CD14-positive monocyte (primary cell): ENCODE measurements at regions not wholly inside any gene's neighbourhood (a gene's known extent, or its start where the extent isn't known, plus 50 kb on each side); places are given as distances from the start of the nearest gene placed in this dataset.

ENCODE experiments used
- DNase-seq, 3 donors: peaks; one replicate each; pipeline ENCODE4 v3.0.0-alpha.2; 2011 to 2022
- H2AFZ ChIP-seq: 2 replicates; pipeline ENCODE4 v1.6.0; 2012; ENCODE audit warnings: mild to moderate bottlenecking, low read depth, low read length, inconsistent platforms; ENCODE audit not compliant: insufficient read depth, poor library complexity, severe bottlenecking
- H3K27ac ChIP-seq, 2 donors: 1 replicate in 1 of 2; 2 replicates in 1 of 2; pipeline ENCODE4 v1.5.1; 2012 to 2013; ENCODE audit warnings: low read length in 2 of 2, control low read depth in 1 of 2, inconsistent platforms in 1 of 2, low read depth in 1 of 2, mild to moderate bottlenecking in 1 of 2
- H3K27me3 ChIP-seq, 2 donors: one replicate each; pipeline versions ENCODE4 v1.6.0 to v1.6.1; 2011 to 2013; ENCODE audit warnings: low read length in 2 of 2; ENCODE audit not compliant: control insufficient read depth in 2 of 2, insufficient read depth in 2 of 2
- H3K36me3 ChIP-seq, 2 donors: replicated peaks in 1 of 2; 1 replicate in 1 of 2; 2 replicates in 1 of 2; pipeline versions ENCODE4 v1.5.1 to v1.6.1; 2012 to 2013; ENCODE audit warnings: low read length in 2 of 2, control low read depth in 1 of 2, inconsistent platforms in 1 of 2, mild to moderate bottlenecking in 1 of 2; ENCODE audit not compliant: insufficient read depth in 2 of 2, control insufficient read depth in 1 of 2
- H3K4me1 ChIP-seq, 2 donors: 1 replicate in 1 of 2; 2 replicates in 1 of 2; pipeline versions ENCODE4 v1.5.1 to v1.6.1; 2012 to 2013; ENCODE audit warnings: low read length in 2 of 2, control low read depth in 1 of 2, inconsistent platforms in 1 of 2, mild to moderate bottlenecking in 1 of 2, moderate library complexity in 1 of 2; ENCODE audit not compliant: insufficient read depth in 2 of 2, control insufficient read depth in 1 of 2
- H3K4me2 ChIP-seq: replicated peaks from 2 replicates; pipeline ENCODE3; 2012; ENCODE audit warnings: low read length, moderate library complexity, mild to moderate bottlenecking; ENCODE audit not compliant: poor library complexity, severe bottlenecking; ENCODE audit errors: extremely low read depth
- H3K4me3 ChIP-seq, 3 experiments: fragments of 200-600 bp in 1 of 3; sonication (generic) in 1 of 3; replicated peaks in 1 of 3; 1 replicate in 2 of 3; 2 replicates in 1 of 3; pipeline ENCODE4 v1.5.1; 2011 to 2013; ENCODE audit warnings: low read length in 3 of 3, mild to moderate bottlenecking in 3 of 3, control low read depth in 2 of 3, low read depth in 2 of 3, inconsistent platforms in 1 of 3, moderate library complexity in 1 of 3
- H3K79me2 ChIP-seq: 2 replicates; pipeline ENCODE4 v1.6.0; 2012; ENCODE audit warnings: mild to moderate bottlenecking, control low read depth, inconsistent platforms, low read length, moderate library complexity; ENCODE audit not compliant: insufficient read depth
- H3K9ac ChIP-seq: 2 replicates; pipeline ENCODE4 v1.6.0; 2017; ENCODE audit warnings: low read length, mild to moderate bottlenecking; ENCODE audit not compliant: insufficient read depth, poor library complexity, severe bottlenecking
- H3K9me3 ChIP-seq, 2 donors: replicated peaks in 1 of 2; 1 replicate in 1 of 2; 2 replicates in 1 of 2; pipeline versions ENCODE4 v1.5.1 to v1.6.1; 2012 to 2013; ENCODE audit warnings: low read length in 2 of 2, control low read depth in 1 of 2; ENCODE audit not compliant: control insufficient read depth in 1 of 2, insufficient read depth in 1 of 2
- H4K20me1 ChIP-seq: 2 replicates; pipeline ENCODE4 v1.6.0; 2012; ENCODE audit warnings: mild to moderate bottlenecking, low read length, control low read depth, moderate library complexity; ENCODE audit not compliant: insufficient read depth
- H3K27ac Mint-ChIP-seq, 7 donors: one replicate each; pipeline ENCODE4 v1.8.0; 2020; ENCODE audit warnings: mild to moderate bottlenecking in 7 of 7, mixed read lengths in 7 of 7, moderate library complexity in 6 of 7, inconsistent platforms in 2 of 7
- H3K27me3 Mint-ChIP-seq, 3 donors: one replicate each; pipeline ENCODE4 v1.8.0; 2021 to 2022; ENCODE audit warnings: low read depth in 3 of 3, mild to moderate bottlenecking in 3 of 3, mixed read lengths in 3 of 3, moderate library complexity in 3 of 3, inconsistent platforms in 1 of 3
- H3K36me3 Mint-ChIP-seq, 2 donors: one replicate each; pipeline ENCODE4 v1.8.0; 2020; ENCODE audit warnings: mixed read lengths in 2 of 2, inconsistent platforms in 1 of 2, mild to moderate bottlenecking in 1 of 2
- H3K4me1 Mint-ChIP-seq: one replicate; pipeline ENCODE4 v1.8.0; 2020; ENCODE audit warnings: mild to moderate bottlenecking, mixed read lengths
- H3K4me3 Mint-ChIP-seq, 2 donors: one replicate each; pipeline ENCODE4 v1.8.0; 2020; ENCODE audit warnings: mild to moderate bottlenecking in 2 of 2, mixed read lengths in 2 of 2, moderate library complexity in 1 of 2
- H3K9me3 Mint-ChIP-seq, 7 donors: one replicate each; pipeline ENCODE4 v1.8.0; 2020 to 2022; ENCODE audit warnings: mixed read lengths in 7 of 7, mild to moderate bottlenecking in 6 of 7, moderate library complexity in 6 of 7, inconsistent platforms in 2 of 7
- CTCF ChIP-seq: fragments of 200-600 bp; IDR thresholded peaks from one replicate; pipeline ENCODE4 v1.8.0; 2022; ENCODE audit warnings: antibody characterized with exemption, mild to moderate bottlenecking
- WGBS: methylation state at CpG from one replicate; pipeline ENCODE4 v1.1.5; 2013; ENCODE audit warnings: missing lambda C conversion rate; ENCODE audit not compliant: insufficient coverage; 5-methylcytosine and 5-hydroxymethylcytosine counted together
- intact Hi-C, 2 donors: fragments of 100-400 bp; cut with micrococcal nuclease; formaldehyde crosslinking; loops; one replicate each; pipeline versions ENCODE4 v1.15.0 to v1.15.1; 2023

- Histone ChIP-seq H2AFZ (no peak overlapping the region), H3K9ac (no peak overlapping the region), H3K4me1 (no peaks in the 10 kb centered on the region), H3K9me3 (no peaks in the 10 kb centered on the region), H3K4me3 (no peak overlapping the region), H3K79me2 (no peaks in the 10 kb centered on the region), H3K27me3 (no peaks in the 10 kb centered on the region), H3K36me3 (no peaks in the 10 kb centered on the region), H3K4me2 (no peak overlapping the region), H3K27ac (no peak overlapping the region), H4K20me1 (no peaks in the 10 kb centered on the region)
- DNase-seq: no peak
- H3K4me3 Mint-ChIP-seq: no peak overlapping the region
- no peaks in the 10 kb centered on the region for H3K27me3 Mint-ChIP-seq
- intact Hi-C loops: no loop called here
- H3K4me1 Mint-ChIP-seq: no peaks in the 10 kb centered on the region
- no peak overlapping the region for H3K27ac Mint-ChIP-seq
- TF ChIP-seq CTCF: no peak
- H3K36me3 Mint-ChIP-seq: no peaks in the 10 kb centered on the region
- H3K9me3 Mint-ChIP-seq: peaks cover 0 to 2% (median 0%) of the 10 kb centered on the region in 7 donors
These were observed 507.3 kb upstream of the ROBO1 start for GRCh38 chr3:80275120-80275519.

GRCh38 chr3:80263260-80263659 lies 495.5 kb upstream of the ROBO1 start:
- H3K27ac ChIP-seq: no peak overlapping the region
- Mint-ChIP-seq H3K27ac (no peak overlapping the region), H3K9me3 (peaks cover 0 to 4% (median 1%) of the 10 kb centered on the region in 7 donors), H3K36me3 (no peaks in the 10 kb centered on the region), H3K4me1 (no peaks in the 10 kb centered on the region), H3K27me3 (no peaks in the 10 kb centered on the region), H3K4me3 (no peak overlapping the region)
- no peaks in the 10 kb centered on the region for H3K4me1 ChIP-seq
- no peak overlapping the region for H3K4me2 ChIP-seq
- no peak for DNase-seq
- no peaks in the 10 kb centered on the region for H3K9me3 ChIP-seq
- no peak overlapping the region for H3K9ac ChIP-seq
- no peak overlapping the region for H3K4me3 ChIP-seq
- no peaks in the 10 kb centered on the region for H3K79me2 ChIP-seq
- no peaks in the 10 kb centered on the region for H3K36me3 ChIP-seq
- no peak for TF ChIP-seq CTCF
- H4K20me1 ChIP-seq: no peaks in the 10 kb centered on the region
- intact Hi-C loops: no loop called here
- no peak overlapping the region for H2AFZ ChIP-seq
- no peaks in the 10 kb centered on the region for H3K27me3 ChIP-seq
- WGBS: 0% methylated on average over 2 of the region's 3 CpGs
